NOMO-1 treated with DMSO at 0.1 percent for 48 hours (cell line): ENCODE measurements at regions not wholly inside any gene's neighbourhood (a gene's known extent, or its start where the extent isn't known, plus 50 kb on each side); places are given as distances from the start of the nearest gene placed in this dataset.
"Not testable (repeated sequence)": the region's sequence is repeated elsewhere in the genome, so short reads cannot be mapped to it uniquely, and the experiment has no call there.

Source experiments
- DNase-seq: peaks from one replicate; lab custom pipeline; 2025; ENCODE audit not compliant: unreplicated experiment; lab: John Stamatoyannopoulos, UW

- no peak for DNase-seq
Observed at GRCh38 chr13:81133066-81133465, 792.1 kb upstream of the SPRY2 start.

DNA sequence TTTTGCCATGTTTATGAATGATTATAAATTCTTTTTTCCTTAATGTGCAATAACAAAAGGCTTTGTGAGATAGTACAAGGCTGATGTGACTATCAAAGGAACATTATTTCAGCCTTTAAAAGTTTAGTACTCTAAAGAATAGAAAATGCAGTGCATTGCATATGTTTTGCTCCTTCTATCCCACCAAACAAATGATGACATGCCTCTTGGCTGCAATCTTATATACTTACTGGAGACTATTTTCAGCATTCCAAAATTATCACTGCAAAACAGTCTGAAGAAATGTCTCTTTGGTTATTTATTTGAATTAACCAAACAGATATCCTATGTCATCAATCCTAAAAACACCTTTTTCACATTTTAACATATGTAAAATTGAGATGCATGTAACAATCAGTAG is 776.5 kb upstream of the SPRY2 start:
- no peak for DNase-seq

GRCh38 chr13:81116461-81117282 is 775.7 kb upstream of the SPRY2 start:
- DNase-seq: no peak

- DNase-seq: no peak
Observed at GRCh38 chr13:81109026-81109425, 768.1 kb upstream of the SPRY2 start.

DNA sequence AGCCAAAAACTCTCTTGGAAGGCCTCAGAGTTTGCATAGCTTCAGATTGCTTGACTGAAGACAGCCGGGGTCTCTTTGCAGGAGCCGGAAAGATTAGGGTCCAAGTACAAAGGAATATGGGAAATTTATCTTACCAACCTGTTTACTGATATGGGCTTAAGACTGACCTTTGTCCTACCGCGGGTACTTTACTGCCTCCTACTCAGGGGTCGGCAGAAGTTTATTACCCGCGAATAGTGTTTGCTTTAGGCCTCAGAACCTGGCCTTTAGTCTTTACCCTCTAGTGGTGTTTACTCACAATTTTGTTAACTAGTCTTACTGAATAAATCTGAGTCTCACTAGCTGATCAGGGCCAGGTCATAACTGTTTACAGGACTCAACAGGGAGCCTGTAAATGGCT is 765.4 kb upstream of the SPRY2 start:
- DNase-seq: no peak

DNA sequence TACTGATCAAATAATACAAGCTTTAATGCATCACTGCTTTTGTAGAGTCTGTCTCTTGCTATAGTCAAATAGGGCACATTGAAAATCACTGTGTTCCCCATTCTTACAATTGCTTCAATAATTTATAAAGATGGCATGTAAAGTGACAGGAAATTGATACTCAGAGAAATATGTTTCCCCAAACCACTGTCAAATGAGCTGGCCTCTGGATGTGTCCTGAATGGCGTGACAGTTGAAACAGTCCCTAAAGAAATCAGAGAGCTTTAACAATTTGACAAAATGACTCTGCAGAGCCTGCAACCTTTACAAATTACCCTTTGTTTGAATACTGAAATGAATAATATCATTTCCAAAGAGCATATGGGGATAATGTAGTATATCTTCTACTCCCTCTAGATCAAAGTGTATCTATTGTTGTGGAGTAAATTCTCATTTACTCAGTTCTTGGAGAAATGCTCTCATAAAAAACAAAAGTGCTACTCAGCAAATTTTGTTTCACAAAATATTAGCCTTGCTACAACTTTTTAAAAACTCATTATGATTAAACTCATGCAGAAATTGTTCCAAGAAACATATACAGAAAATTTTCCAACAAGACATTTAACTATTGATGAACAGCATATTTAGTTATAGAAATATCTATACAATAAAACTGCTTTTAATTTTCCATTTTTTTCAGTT is 763.2 kb upstream of the SPRY2 start:
- no peak for DNase-seq

- DNase-seq: not testable (repeated sequence)
Observed at GRCh38 chr13:81102066-81102465, 761.1 kb upstream of the SPRY2 start.

GRCh38 chr13:81089371-81090157 is 748.6 kb upstream of the SPRY2 start:
- no peak for DNase-seq

GRCh38 chr13:81080911-81081454 is 740.1 kb upstream of the SPRY2 start:
- DNase-seq: no peak

DNA sequence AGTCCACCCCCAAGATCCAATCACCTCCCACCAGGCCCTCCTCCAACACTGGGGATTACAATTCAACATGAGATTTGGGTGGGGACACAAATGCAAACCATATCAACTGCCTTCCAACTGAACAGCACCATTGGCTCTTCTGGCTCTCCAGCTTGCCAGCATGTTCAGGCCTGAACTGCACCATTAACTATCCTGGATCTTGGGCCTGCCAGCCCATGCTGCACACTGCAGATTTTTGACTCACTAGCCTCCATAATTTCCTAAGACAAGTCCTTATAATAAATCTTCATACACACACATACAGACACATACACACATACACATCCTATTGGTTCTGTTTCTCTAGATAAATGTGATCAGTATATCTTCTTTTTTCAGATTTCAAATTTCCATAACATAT is 737.1 kb upstream of the SPRY2 start:
- DNase-seq: no peak

DNA sequence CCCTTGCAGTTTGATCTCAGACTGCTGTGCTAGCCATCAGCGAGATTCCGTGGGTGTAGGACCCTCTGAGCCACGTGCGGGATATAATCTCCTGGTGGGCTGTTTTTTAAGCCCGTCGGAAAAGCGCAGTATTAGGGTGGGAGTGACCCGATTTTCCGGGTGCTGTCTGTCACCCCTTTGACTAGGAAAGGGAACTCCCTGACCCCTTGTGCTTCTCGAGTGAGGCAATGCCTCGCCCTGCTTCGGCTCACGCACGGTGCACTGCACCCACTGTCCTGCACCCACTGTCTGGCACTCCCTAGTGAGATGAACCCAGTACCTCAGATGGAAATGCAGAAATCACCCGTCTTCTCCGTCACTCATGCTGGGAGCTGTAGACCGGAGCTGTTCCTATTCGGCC is 728.9 kb upstream of the SPRY2 start:
- not testable (repeated sequence) for DNase-seq

DNA sequence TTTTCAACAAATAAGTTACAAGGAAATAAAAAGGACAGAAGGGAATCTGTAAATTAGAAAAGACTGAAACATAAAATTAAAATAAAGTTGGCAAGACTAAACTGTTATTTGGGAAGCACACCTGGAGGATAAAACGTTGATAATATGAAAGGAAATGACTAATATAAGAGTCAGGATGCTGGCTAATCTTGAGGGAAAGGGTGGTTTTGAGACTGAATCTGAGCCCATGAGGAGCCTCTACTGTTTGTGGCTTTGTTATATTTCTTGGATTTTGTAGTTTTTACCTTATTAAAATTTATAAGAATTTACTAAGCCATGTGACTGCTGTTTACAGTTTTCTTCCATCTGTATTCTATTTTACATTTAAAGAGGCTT is 718.0 kb upstream of the SPRY2 start:
- DNase-seq: no peak

GRCh38 chr13:81058211-81058915 is 717.4 kb upstream of the SPRY2 start:
- DNase-seq: no peak

- DNase-seq: no peak
Observed at GRCh38 chr13:81051873-81052272, 710.9 kb upstream of the SPRY2 start.

DNA sequence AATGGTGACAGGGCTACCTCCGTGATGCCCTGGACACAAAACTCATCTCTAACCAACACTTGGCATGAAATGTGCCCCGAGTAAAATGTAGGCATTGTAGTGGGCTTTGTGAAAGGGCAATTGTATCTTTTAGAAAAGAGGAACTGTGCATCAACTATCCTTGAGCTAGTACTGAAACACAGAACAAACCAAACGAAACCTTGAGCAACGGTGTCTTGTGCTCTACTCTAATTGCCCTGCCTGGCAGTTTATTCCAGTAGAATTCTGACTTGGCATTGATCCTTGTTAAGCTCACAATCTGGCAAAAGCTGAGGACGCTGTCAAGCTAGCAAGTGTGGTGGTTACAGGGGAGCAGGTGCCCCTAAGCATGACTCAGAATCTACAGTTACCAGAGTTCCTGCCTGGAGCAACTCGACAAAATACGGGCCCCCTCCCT is 707.1 kb upstream of the SPRY2 start:
- peak; percentile 30 for DNase-seq

DNA sequence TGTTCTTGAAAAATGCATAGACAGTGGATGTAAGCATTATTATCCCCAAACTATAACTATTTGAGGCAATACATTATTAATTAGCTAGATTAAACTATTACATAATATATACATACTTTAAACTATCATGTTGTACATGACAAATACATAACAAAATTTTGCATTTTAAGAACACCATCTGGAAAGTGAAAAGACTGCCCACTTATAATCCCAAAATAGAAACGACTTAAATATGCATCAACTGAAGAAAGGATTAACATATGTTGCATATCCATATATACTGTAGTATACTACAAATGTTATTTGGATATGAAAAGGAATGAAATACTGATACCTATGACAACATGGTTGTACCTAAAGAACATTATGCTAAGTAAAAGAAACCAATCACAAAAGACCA is 700.8 kb upstream of the SPRY2 start:
- no peak for DNase-seq

GRCh38 chr13:81031996-81032395 is 691.1 kb upstream of the SPRY2 start:
- DNase-seq: no peak

DNA sequence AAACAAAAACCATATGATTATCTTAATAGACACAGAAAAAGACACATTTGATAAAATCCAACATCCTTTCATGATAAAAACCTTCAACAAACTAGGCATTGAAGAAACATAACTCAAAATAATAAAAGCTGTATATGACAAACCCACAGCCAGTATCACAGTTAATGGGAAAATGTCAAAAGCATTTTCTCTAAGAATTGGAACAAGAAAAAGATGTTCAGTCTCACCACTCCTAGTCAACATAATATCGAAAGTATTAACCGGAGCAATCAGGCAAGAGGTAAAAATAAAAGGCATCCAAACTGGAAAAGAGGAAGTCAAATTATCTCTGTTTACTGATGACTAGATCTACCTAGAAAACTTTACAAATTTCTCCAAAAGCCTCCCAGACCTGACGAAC is 684.2 kb upstream of the SPRY2 start:
- DNase-seq: peak; percentile 11

GRCh38 chr13:81021284-81021840 is 680.4 kb upstream of the SPRY2 start:
- no peak for DNase-seq

DNA sequence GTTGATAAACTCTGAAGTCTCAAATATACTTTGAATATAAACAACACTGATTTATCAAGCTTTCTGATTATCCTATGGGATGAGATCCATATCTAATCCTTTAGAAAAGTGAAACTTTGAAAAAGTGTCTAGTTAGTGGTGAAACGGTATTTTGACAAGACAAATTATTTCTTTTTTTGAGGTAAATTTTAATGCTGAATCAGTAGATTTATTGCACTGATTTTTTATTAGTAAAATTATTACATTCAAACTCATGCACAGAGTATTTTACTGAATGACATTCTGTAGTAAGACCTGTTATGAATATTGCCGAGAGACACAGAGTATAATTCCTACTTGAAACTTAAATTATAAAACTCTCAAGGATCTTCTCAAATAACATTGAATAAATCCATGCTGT is 679.1 kb upstream of the SPRY2 start:
- DNase-seq: no peak

GRCh38 chr13:81018936-81019335 is 678.0 kb upstream of the SPRY2 start:
- DNase-seq: no peak
